ENCODE measurements at regions not wholly inside any gene's neighbourhood (a gene's known extent, or its start where the extent isn't known, plus 50 kb on each side); places are given as distances from the start of the nearest gene placed in this dataset.

GRCh38 chrX:5752831-5753230 lies 475.8 kb downstream of the NLGN4X start:
- DNase-seq (ENCODE audit: low spot score) (no peak), ATAC-seq (ENCODE audit: low FRiP score) (no peak)
- no peak for TF ChIP-seq CTCF (IDR thresholded peaks at IDR 0.05)

GRCh38 chrX:5748586-5749150 lies 480.0 kb downstream of the NLGN4X start:
- DNase-seq (ENCODE audit: low spot score): no peak
- no peak for TF ChIP-seq CTCF (IDR thresholded peaks at IDR 0.05)
- ATAC-seq (ENCODE audit: low FRiP score): no peak

GRCh38 chrX:5746231-5746630 lies 482.4 kb downstream of the NLGN4X start:
- ATAC-seq (ENCODE audit: low FRiP score) (no peak), DNase-seq (ENCODE audit: low spot score) (no peak)
- no peak for TF ChIP-seq CTCF (IDR thresholded peaks at IDR 0.05)

- no peak for ATAC-seq (ENCODE audit: low FRiP score)
- no peak for TF ChIP-seq CTCF (IDR thresholded peaks at IDR 0.05)
- DNase-seq (ENCODE audit: low spot score): no peak
Observed at GRCh38 chrX:5733501-5733900, 495.2 kb downstream of the NLGN4X start.

- no peak for TF ChIP-seq CTCF (IDR thresholded peaks at IDR 0.05)
- DNase-seq (ENCODE audit: low spot score): no peak
- ATAC-seq (ENCODE audit: low FRiP score): no peak
Observed at GRCh38 chrX:5730556-5730955, 498.1 kb downstream of the NLGN4X start.

GRCh38 chrX:5726224-5726623 lies 502.4 kb downstream of the NLGN4X start:
- DNase-seq (ENCODE audit: low spot score) (no peak), ATAC-seq (ENCODE audit: low FRiP score) (no peak)
- TF ChIP-seq CTCF (IDR thresholded peaks at IDR 0.05): no peak

- no peak for ATAC-seq (ENCODE audit: low FRiP score)
- TF ChIP-seq CTCF (IDR thresholded peaks at IDR 0.05): no peak
Observed at GRCh38 chrX:5724123-5724522, 504.5 kb downstream of the NLGN4X start.

More at GRCh38 chrX:5724123-5724522, 504.5 kb downstream of the NLGN4X start:
- DNase-seq (ENCODE audit: low spot score): no peak
